GM10266 (cell line): ENCODE measurements at regions not wholly inside any gene's neighbourhood (a gene's known extent, or its start where the extent isn't known, plus 50 kb on each side); places are given as distances from the start of the nearest gene placed in this dataset.

ENCODE experiments used
- DNase-seq: peaks from one replicate; pipeline ENCODE4 v3.0.0; 2012; ENCODE audit errors: extremely low spot score
- CTCF ChIP-seq: IDR thresholded peaks from 2 replicates; pipeline ENCODE4 v1.5.1; 2012; ENCODE audit warnings: mild to moderate bottlenecking, low read depth; ENCODE audit not compliant: control insufficient read depth, insufficient read depth; ENCODE audit errors: missing control alignments

GRCh38 chr3:75115695-75116094, 501.2 kb upstream of the CNTN3 start:
- DNase-seq, result no peak
- no peak for TF ChIP-seq CTCF

- no peak for TF ChIP-seq CTCF
- no peak for DNase-seq
Measured at GRCh38 chr3:75118779-75119178, 504.3 kb upstream of the CNTN3 start.

DNA sequence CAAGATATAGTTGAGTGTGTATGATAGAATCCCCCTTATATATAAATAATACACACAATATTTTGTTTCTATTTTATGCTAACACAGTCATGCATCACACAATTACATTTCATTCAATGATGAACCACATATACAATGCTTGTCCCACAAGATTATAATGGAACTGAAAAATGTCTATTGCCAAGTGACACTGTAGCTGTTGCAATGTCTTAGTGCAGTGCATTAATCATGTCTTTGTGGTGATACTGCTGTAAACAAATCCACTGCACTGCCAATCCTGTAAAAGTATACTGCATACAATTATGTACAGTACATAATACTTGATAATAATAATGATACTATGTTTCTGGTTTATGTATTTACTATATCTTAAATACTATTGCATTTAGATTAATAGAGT, 512.1 kb upstream of the CNTN3 start:
- no peak for TF ChIP-seq CTCF
- no peak for DNase-seq

GRCh38 chr3:75129101-75129500, 514.6 kb upstream of the CNTN3 start:
- TF ChIP-seq CTCF, result no peak
- DNase-seq, result no peak

GRCh38 chr3:75136100-75136897, 521.8 kb upstream of the CNTN3 start:
- no peak for TF ChIP-seq CTCF
- no peak for DNase-seq

DNA sequence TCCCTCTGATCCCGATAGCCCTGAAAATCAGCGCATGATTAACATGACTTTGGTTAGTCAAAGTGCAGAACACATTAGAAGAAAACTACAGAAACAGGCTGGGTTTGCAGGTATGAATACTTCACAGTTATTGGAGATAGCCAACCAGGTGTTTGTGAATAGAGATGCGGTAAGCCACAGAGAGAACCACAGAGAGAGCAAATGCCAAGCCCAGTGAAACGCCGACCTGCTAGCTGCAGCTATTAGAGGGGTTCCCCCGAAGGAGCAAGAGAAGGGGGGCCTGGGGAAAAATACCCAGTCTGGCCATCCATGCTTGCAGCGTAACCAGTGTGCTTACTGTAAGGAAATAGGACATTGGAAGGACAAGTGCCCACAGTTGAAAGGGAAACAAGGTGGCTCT, 523.9 kb upstream of the CNTN3 start:
- TF ChIP-seq CTCF, result no peak
- no peak for DNase-seq

GRCh38 chr3:75140904-75141615, 523.1 kb upstream of the FRG2C start:
- no peak for DNase-seq
- peak; percentile 3 for TF ChIP-seq CTCF
